GM21528 (cell line): ENCODE measurements at regions not wholly inside any gene's neighbourhood (a gene's known extent, or its start where the extent isn't known, plus 50 kb on each side); places are given as distances from the start of the nearest gene placed in this dataset.
A peak's percentile ranks its signal among the peaks of the same experiment; 100 is the strongest.
"Not testable (repeated sequence)": the region's sequence is repeated elsewhere in the genome, so short reads cannot be mapped to it uniquely, and the experiment has no call there.

Experiments used
- ATAC-seq: cut with Tn5 transposase; IDR thresholded peaks from one replicate; pipeline ENCODE4 v1.9.1; 2021; ENCODE audit warnings: mild to moderate bottlenecking, moderate library complexity; ENCODE audit not compliant: unreplicated experiment, low FRiP score

DNA sequence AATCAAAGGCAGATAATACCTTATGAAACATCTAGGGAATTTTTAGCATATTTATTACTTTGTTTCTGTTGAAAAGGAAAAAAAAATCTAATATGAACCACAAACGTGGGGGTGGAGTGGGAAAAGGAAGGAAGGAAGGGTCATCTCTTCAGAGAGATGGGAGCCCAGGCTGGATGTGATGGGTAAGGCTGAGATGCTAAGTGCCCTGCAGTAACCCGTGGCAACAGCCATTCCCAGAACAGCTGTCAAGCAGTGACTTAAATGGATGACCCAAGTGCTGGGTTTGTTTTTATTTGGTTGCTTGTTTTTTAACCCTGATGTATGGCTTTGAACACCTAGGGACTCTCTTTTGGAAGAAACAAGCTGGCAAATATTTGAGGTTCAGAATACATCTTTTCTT, 50.7 kb upstream of the KLF7 start:
- ATAC-seq = no peak

DNA sequence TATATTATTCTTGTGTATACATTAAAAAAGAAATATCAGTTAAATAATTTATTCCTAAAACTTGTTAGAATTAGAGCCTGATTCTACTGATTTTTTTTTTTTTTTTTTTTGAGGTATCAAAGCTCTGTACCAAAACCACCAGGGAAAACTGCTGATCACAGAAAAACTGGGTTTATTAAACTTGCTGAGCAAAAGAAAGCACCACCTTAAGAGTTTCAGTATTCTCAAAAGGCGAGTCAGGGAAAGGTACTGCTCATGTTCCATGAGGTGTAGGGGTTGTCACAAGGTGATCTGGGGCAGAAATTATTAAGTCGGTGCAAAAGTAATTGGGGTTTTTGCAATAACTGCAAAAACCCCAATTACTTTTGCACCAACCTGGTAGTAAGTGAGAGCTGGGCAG, 51.7 kb upstream of the KLF7 start:
- no peak for ATAC-seq

DNA sequence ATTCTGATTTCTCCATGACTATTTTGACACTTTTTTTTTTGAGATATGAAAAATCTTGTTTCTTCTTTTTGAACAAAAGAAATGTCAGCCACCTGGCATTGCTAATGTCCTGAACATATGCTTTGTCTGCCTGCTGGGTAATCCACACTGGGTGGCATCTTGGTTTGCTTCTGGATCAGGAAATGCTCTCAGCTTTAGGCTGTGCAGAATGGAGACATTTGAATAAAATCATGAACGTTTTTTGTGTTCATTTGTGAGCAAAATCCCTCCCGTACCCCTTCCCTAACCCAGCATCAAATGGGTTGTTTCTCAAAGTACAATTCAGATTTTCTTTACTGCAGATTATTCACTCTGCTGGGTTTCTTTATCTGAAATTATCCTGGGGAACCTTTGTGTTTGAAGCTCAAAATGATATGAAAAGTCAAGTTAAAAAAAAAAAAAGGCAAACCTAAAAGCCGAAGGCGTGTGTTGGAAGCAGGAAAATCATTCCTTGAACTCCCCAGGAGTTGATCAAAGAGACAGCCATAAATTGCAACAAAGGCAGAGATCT, 53.4 kb upstream of the KLF7 start:
- no peak for ATAC-seq

DNA sequence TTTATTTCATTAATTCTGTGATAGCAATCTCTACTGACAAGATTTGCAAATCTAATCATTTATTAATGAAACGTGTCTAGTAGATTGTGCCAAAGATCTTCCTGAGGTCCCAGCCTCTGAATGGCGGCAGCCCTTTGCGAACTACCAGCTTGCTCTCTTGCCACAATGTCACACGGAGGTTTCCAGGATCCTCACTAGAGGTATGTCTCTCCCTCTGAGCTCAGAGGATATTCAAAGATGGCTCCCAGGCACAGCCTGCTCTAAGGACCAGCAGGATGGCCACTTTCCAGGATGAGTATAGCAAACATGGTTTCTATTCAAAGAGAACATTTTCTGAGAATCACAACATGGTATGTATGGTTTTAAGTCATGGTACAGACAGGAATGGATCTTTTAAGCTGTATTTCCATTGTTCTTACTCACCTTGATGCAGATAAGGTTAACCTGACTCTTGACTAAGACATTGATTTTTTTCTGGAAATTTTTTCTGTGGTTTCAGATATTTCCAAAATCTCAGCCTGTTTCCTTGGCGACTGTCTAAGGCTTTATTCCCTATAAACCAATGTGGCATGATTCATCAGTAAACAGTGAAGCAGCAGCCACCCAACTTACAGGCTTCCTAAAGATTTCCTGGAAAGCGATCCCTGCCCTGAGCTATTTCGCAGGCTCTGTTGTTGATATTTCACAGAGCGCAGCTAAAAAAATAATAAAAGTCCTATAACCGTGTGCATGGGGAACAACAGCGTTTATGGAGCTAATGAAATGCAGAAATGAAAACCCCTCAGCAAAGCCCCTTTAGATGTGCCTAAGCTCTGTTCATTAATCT, 54.1 kb upstream of the KLF7 start:
- no peak for ATAC-seq

DNA sequence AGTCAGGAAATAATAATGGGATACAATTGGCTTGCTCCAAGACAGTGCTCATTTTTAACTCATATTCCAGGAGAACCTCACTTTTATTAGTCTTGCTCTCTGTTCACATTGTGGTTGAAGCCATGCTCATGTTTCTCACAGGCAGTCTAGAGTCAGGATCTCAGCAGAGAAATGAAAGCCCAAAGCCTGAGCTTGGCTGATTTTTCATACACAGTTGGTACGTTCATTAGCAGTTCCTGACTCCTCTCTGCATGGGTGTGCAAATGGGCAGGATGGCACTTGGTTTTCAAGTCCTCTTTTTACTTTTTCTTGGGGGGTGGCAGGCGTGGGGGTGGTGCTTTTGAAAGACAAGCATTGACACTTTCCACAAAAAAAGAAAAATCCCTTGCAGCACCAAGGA, 56.0 kb upstream of the KLF7 start:
- ATAC-seq = no peak

DNA sequence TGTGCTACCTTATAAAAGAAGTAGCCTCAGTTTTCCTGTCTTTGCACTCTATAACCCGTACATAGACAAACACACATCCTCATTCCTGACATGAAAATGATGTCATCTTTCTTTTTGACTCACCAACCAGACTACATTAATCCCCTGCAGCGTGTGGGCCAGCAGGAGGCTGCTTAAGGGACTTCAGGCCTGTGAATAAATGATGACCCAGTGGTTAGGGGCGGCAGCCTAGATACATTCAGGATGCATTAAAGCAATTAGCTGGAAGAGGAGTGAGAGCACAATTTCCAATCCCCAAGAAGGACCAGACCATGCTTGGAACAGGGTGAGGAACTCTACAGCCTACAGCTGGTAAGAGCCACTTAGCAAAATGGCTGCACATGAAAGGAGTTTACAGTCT, 57.3 kb upstream of the KLF7 start:
- peak; percentile 63 for ATAC-seq

DNA sequence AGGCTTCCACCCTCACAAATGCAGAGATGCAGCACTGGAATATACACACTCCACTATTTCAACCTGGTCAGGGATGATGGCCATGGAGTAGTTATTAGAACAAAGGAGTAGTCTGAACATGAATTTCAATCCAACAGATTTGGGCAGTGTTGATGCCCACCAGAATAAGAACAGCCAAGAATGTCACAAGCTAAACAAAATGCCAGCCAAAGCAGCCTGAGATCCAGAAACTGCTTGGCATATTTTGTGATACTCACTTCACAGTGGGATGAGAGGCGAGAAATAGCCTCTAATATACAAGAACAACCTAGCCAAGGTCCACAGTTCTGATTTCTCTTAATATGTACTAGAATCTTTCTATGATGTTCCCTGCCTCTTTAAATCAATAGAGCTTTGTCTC, 58.6 kb upstream of the KLF7 start:
- no peak for ATAC-seq

DNA sequence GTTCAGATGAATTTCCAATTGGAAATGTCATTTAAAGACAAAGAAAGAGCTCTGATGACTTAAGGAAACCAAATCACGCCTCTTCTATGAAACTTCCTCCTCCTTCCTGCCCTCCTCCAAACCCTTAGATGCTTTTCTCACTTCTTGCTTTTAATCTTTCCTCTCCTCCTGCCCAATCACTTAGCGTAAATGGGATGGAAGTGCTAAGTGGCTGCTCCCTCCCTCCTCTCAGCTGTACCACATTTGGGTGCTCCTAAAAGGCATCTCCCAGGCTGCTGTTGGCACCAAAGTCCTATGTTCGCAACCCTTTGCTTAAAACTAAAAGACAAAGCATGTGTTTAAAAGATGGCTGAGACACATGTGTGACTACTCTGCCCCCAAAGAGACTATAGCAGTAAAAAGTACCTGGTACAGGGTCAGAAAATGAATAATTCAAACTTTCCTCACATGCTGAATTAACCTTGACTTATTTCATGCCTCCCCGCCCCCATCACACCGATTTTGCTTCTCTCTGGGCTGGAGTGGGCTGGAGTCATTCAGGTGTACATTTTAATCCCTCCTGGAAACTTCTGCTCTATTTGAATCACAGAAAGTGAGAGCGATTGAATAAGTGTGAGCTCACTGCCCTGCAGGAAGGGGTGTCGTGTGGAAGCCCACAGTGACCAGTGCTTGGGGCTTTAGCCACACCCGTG, 59.2 kb upstream of the KLF7 start:
- ATAC-seq = no peak

DNA sequence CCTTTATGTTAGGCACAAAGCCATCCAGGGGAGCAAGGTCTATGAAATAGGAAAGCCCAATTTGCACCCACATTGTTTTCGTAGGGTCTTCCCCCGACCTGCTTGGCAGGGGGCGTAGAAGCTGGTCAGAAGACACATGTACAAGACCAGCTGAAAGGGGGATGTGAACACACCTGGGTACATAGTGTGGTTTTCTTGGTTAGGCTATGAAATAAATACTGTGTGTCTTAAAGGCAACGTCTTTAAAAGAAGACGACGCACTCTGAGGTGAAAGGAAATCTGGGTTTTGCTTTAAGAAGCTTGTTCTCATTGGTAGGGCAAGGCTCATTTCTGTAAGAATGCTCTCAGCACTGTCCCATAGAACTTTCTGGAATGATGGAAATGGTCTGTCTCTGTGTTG, 60.0 kb upstream of the KLF7 start:
- ATAC-seq = no peak

DNA sequence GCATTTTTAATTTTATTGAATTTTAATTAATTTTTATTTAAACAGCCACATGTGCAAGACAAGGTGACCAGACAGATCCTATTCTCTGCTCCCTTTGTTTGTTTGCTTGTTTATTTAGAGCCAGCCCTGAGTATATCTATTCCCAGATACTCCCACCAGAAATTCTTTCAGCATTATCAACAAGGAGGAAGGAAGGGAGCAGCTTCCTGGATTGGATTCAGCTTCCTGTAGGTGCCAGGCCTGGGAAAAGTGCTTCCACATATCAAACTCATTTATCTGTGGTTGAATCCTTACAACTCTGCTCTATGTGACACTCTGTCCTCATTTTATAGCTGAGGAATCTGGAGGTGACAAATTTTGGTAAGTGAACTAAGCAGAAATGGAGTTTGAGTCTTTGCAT, 60.5 kb upstream of the KLF7 start:
- no peak for ATAC-seq

DNA sequence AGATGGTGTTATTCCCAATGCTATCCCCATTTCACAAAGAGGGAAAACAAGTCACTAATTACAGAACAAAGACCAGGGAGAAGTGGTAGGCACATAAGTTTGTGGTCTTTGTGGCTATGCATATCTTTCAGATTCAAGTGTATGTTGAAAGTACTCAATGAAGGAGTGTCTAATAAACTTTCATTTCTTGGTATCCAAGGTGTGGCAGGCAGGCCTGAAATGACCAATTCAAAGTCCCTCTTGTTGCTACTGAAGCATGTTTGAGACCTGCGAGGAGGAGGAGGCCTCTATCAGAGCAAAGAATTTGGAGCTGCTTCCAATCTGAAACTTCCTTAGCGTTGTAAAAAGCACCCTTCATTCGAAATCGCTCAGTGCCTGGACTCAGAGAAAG, 60.9 kb upstream of the KLF7 start:
- ATAC-seq = no peak

DNA sequence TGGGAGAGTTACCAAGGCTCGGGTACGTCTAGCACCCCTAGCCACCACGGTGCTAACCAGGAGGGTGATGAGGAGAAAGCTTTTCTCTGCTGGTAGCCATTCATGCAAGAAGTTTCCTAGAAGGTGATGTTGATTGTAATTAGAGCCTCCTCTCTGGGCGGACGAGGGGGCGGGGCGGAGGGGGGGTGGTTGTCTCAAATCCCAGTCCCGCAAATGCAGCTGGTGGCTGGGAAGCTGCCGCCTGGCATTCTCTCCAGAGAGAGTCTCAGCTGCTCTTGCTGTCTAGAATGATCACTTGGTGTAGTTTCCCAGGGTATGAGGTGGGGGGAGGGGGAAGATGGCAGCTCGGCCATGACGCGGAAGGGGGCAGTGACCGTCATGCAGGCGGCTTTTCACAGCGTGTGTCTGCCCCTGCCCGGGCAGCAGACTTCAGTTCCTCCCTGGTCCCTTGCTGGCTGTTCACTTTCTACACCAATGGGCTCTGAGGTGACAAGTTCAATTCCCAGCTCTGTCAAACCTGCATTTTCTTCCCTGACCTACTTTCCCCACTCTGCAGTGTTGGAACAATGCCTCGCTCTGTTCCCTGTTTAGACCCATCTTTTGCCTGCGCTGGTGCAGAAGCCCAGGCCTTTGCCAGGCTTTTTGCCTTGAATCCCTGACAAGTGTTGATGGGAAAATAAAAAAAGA, 61.5 kb upstream of the KLF7 start:
- ATAC-seq = no peak

DNA sequence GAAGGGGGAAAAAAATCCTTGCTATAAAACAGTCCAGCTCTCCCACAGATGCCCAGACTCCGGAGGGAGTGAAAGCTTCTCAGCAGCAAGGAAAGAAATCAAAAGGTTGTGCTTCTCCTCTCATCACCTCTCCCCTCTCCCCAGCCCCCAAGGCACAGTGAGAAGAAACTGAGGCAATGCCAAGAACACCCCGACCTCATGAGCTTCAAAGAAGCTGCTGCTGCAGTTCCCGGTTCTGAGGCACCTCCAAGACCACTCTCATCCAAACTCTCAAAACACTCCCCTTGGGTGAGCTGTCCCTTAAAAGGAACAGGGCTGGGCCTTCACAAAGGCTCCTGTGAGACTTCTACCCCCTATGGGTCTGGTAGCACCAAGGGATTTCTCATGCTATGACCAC, 62.0 kb upstream of the KLF7 start:
- no peak for ATAC-seq

DNA sequence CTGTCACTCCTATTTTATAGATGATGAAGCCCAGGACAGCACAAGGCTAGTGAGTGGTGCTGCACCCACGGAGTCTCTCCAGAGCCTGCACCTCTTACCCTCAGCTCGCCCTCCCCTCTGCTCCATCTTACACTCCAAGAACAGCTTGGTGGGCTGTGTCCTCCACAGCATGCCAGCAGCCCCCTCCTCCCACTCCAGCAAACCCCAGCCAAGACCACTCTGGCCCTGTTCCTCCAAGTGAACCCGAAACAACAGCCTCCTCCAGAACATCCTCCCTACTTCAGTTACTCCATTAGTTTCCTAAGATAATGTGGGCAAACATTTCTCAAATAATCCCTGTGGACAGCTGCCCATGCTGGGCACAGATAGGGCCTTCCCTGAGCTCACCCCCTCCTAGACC, 62.7 kb upstream of the KLF7 start:
- ATAC-seq = no peak

DNA sequence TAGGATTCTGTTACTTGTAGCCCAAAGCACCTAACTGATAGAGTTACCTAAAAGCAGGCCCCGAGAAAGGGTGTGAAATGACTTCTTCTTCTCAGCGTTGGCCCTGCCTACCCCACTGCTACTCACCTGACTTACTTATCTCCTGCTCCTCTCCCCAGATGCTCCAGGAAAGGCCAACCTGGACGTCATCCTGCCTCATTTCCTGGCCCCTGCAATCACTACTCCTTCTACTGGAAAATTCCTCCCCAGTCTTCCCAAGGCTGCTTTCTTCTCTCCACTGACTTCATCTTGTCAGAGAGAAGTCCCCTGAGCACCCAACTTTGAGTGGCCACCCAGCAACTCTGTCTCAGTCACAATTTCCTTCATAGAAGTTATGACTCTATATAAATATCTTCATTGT, 63.4 kb upstream of the KLF7 start:
- no peak for ATAC-seq

DNA sequence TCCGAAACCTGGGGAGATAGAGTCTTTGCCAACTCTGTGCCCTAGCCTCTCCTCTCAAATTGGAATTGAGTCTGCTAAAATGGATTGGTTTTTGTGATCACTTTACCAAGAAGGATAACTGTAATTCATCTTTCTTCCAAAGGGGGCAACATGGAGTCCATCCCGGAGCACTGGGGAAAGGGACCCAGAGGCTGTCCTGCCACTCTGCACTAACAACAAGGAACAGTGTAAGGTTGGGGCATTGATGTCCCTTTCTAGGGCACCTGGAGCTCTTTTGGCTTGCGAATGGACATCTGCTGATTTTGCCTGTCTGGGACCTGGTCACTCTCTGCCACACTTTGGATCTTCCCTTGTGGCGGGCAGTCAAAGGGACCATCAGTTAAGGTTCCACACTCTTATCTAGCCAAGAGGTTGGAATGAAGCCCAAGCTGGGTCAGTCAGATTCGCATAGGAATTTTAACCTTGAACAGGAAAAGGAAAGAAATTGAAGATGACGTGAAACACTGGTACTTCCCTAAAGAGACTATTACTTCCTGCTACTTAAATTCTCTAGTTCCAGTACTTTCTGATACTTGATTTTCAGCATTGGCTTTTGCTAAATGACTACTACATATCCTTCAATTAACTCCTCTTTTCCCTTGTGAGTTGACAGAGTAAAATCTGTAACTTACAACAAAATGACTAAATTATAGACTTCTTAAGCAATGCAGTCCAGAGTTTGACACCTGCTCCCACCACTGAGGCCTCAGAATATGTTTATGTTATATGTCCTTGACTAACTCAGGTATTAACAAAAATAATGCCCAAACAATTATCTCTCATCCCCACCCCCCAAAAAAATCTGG, 64.7 kb upstream of the KLF7 start:
- ATAC-seq = no peak

DNA sequence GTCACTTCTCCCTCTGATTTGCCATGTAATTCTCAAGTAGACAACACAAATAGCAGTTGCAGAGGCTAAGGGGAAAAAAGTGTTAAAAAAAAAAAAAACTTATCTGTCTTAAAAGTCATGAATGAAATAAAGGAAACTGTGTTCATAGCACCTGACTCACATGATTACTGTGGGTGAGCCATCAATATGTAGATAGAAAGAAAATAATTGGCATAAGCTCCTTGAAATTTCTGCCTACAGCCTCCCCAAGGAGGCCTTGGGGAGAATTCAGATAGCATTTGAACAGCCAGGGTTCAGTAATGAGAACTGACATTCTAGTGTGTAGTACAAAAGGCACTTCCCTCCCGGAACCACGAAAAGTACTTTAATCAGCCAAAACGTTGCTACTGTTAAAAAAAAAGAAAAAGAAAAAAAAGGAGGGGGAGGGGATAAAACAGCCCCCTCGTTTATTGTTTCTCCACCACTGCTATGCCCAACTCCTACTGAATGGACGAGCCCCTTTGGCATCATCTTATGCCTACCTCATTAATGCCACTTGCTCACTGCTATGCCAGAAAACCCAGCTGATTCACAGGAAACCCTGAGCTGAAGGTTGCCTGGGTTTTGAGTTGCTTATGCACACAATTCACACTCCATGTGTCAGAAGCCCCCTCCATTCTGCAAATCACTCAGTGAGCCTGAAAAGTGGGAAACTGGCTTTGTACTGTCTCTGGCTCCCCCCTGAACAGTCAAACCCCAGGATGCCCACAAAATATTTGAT, 65.5 kb upstream of the KLF7 start:
- no peak for ATAC-seq

DNA sequence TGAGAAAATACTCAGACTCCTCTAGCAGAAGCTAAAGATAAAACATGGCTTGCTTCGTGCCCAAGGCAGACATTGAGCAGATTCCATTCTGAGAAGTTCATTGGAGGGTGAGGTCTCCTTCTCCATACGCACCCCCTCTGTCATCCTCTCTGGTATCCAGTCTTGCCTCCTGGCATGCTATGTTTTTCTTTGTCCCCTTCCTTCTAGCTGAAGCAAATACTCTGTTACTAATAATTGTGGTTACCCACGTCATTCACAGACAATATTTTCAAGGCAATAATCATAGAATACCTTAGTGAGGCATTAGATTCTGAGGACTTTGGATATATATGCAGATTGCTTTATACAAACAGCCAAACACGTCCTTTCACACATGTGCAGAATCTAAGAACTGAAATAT, 66.2 kb upstream of the KLF7 start:
- ATAC-seq = no peak

DNA sequence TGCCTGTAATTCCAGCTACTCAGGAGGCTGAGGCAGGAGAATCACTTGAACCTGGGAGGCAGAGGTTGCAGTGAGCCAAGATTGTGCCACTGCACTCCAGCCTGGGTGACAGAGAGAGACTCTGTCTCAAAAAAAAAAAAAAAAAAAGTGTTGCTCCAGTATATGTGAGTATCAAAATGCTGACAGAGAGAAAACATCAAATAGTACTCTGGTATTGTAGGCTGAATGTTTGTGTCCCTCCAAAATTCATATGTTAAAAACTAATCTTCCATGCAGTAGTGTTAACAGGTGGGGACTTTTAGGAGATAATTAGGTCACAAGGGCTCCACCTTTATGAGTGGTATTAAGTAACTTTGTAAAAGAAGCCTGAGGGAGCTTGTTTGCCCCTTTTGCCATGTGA, 67.4 kb upstream of the KLF7 start:
- ATAC-seq = not testable (repeated sequence)

DNA sequence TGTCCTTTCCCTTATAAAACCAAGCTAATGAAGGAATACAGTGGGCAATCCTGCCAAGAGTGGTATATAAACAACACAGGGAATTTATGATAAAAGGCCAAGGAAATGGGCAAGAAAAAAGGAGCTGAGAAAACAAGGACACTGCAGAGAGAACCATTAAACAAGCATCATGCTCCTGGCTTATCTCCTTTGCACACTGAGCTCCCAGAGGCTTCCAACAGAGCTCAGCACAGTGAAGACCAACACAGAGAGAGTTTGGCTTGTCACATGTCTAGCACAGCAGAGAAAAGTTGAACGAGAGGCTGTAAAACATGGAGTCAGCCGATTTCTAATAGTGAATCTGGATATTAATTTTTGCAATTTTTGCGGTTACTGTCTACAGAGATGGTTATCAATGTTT, 68.0 kb upstream of the KLF7 start:
- ATAC-seq = no peak
